RWPE2 (cell line): ENCODE measurements at regions not wholly inside any gene's neighbourhood (a gene's known extent, or its start where the extent isn't known, plus 50 kb on each side); places are given as distances from the start of the nearest gene placed in this dataset.

Experiments
- ATAC-seq: fragments of 200-7000 bp; cut with Tn5 transposase; 3 replicates; pipeline ENCODE4 v1.9.1; 2021; ENCODE audit warnings: low read depth
- DNase-seq: peaks from one replicate; pipeline ENCODE4 v3.0.0-alpha.2; 2020; ENCODE audit warnings: low spot score
- H3K27ac ChIP-seq: fragments of 450-650 bp; 2 replicates; pipeline ENCODE4 v1.5.1; 2017; ENCODE audit warnings: mild to moderate bottlenecking; ENCODE audit not compliant: poor library complexity, severe bottlenecking
- H3K27me3 ChIP-seq: fragments of 250-450 bp; sonication (Bioruptor Pico); 2 replicates; pipeline ENCODE4 v1.5.1; 2021; ENCODE audit warnings: mild to moderate bottlenecking, moderate library complexity; ENCODE audit not compliant: insufficient read depth, poor library complexity, severe bottlenecking
- H3K36me3 ChIP-seq: fragments of 250-450 bp; sonication (Bioruptor Pico); 2 replicates; pipeline ENCODE4 v1.5.1; 2020; ENCODE audit warnings: low read depth, mild to moderate bottlenecking, moderate library complexity
- H3K4me1 ChIP-seq: fragments of 250-450 bp; sonication (Bioruptor Pico); 2 replicates; pipeline ENCODE4 v1.5.1; 2021; ENCODE audit warnings: mild to moderate bottlenecking, moderate library complexity; ENCODE audit not compliant: insufficient read depth, poor library complexity, severe bottlenecking
- H3K4me3 ChIP-seq: fragments of 250-450 bp; sonication (Bioruptor Pico); 2 replicates; pipeline ENCODE4 v1.5.1; 2021; ENCODE audit warnings: mild to moderate bottlenecking, moderate library complexity; ENCODE audit not compliant: severe bottlenecking
- H3K9me3 ChIP-seq: fragments of 250-450 bp; sonication (Bioruptor Pico); 2 replicates; pipeline ENCODE4 v1.5.1; 2021; ENCODE audit warnings: mild to moderate bottlenecking, moderate library complexity; ENCODE audit not compliant: severe bottlenecking
- CTCF ChIP-seq: fragments of 450-650 bp; IDR thresholded peaks from one replicate; pipeline ENCODE4 v1.5.1; 2017; ENCODE audit warnings: mild to moderate bottlenecking, moderate library complexity; ENCODE audit not compliant: poor library complexity, severe bottlenecking

GRCh38 chr11:38100836-38101462 is 1502.9 kb upstream of the RAG2 start:
- Histone ChIP-seq H3K9me3 (no peaks in the 10 kb centered on the region), H3K36me3 (no peaks in the 10 kb centered on the region), H3K4me1 (no peaks in the 10 kb centered on the region), H3K27me3 (no peaks in the 10 kb centered on the region), H3K4me3 (no peak overlapping the region), H3K27ac (no peak overlapping the region)
- no peak for DNase-seq
- no peak for ATAC-seq
- no peak for TF ChIP-seq CTCF

- Histone ChIP-seq H3K9me3 (no peaks in the 10 kb centered on the region), H3K4me1 (peaks cover 1% of the 10 kb centered on the region), H3K36me3 (no peaks in the 10 kb centered on the region), H3K27me3 (no peaks in the 10 kb centered on the region), H3K4me3 (no peak overlapping the region), H3K27ac (no peak overlapping the region)
- TF ChIP-seq CTCF = no peak
- ATAC-seq = no peak
- no peak for DNase-seq
These were observed 1497.2 kb upstream of the RAG2 start for GRCh38 chr11:38095268-38095667.

- Histone ChIP-seq H3K27ac (peak overlapping the region; percentile 15), H3K4me3 (no peak overlapping the region), H3K4me1 (peaks cover 10% of the 10 kb centered on the region), H3K36me3 (no peaks in the 10 kb centered on the region), H3K9me3 (peaks cover 5% of the 10 kb centered on the region), H3K27me3 (no peaks in the 10 kb centered on the region)
- TF ChIP-seq CTCF = no peak
- DNase-seq = no peak
- peak; percentile 57; the same call in 2 of the 3 replicates for ATAC-seq
These were observed 1491.7 kb upstream of the RAG2 start for GRCh38 chr11:38089726-38090125.

- no peak for ATAC-seq
- no peaks in the 10 kb centered on the region for H3K4me1 ChIP-seq
- no peaks in the 10 kb centered on the region for H3K9me3 ChIP-seq
- no peak for DNase-seq
- no peak overlapping the region for H3K4me3 ChIP-seq
- H3K27ac ChIP-seq = no peak overlapping the region
- H3K36me3 ChIP-seq = no peaks in the 10 kb centered on the region
- H3K27me3 ChIP-seq = no peaks in the 10 kb centered on the region
- no peak for TF ChIP-seq CTCF
These were observed 1462.9 kb upstream of the RAG2 start for GRCh38 chr11:38060920-38061319.

GRCh38 chr11:38060136-38060535 is 1462.1 kb upstream of the RAG2 start:
- Histone ChIP-seq H3K4me1 (no peaks in the 10 kb centered on the region), H3K9me3 (no peaks in the 10 kb centered on the region), H3K27me3 (no peaks in the 10 kb centered on the region), H3K27ac (no peak overlapping the region), H3K36me3 (no peaks in the 10 kb centered on the region), H3K4me3 (no peak overlapping the region)
- ATAC-seq (no peak), DNase-seq (no peak)
- TF ChIP-seq CTCF = no peak
